ENCODE measurements at regions not wholly inside any gene's neighbourhood (a gene's known extent, or its start where the extent isn't known, plus 50 kb on each side); places are given as distances from the start of the nearest gene placed in this dataset.

DNA sequence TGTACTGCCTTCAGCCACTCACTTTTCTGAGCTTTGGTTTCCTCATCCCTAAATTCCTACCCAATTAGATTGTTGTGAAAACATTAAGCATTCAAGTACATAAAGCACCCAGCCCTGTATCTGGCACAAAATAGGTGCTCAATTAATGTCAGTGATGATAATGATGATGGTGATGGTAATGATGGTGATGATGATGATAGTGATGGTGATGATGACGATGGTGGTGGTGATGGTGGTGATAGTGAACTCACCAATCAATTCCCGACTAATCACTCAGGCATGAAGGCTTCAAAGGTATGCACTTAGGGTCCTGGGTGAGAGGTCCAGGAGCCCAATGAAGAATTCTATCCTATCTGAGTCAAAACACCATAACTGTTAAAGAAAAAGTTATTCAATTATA is 383.5 kb downstream of the MATN1 start:
- TF ChIP-seq, protein P1, sequence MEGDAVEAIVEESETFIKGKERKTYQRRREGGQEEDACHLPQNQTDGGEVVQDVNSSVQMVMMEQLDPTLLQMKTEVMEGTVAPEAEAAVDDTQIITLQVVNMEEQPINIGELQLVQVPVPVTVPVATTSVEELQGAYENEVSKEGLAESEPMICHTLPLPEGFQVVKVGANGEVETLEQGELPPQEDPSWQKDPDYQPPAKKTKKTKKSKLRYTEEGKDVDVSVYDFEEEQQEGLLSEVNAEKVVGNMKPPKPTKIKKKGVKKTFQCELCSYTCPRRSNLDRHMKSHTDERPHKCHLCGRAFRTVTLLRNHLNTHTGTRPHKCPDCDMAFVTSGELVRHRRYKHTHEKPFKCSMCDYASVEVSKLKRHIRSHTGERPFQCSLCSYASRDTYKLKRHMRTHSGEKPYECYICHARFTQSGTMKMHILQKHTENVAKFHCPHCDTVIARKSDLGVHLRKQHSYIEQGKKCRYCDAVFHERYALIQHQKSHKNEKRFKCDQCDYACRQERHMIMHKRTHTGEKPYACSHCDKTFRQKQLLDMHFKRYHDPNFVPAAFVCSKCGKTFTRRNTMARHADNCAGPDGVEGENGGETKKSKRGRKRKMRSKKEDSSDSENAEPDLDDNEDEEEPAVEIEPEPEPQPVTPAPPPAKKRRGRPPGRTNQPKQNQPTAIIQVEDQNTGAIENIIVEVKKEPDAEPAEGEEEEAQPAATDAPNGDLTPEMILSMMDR (IDR thresholded peaks at IDR 0.05; ENCODE audit: low read depth, low read length): no peak
- H3K4me3 ChIP-seq (ENCODE audit: low read depth, low read length): no peak overlapping the region

DNA sequence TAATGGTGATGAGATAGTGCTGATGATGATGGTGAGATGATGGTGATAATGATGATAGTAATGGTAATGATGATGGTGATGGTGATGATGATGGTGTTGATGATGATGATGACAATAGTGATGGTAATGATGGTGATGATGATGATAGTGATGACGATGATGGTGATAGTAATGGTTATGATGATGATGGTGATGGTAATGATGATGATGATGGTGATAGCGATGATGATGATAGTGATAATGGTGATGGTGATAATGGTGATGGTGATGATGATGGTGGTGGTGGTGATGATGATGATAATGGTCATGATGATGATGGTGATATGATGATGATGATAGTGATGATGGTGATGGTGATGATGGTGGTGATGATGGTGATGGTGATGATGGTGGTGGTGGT is 384.6 kb downstream of the MATN1 start:
- H3K4me3 ChIP-seq (ENCODE audit: low read depth, low read length): no peak overlapping the region
- TF ChIP-seq, protein P1 (IDR thresholded peaks at IDR 0.05; ENCODE audit: low read depth, low read length): no peak

DNA sequence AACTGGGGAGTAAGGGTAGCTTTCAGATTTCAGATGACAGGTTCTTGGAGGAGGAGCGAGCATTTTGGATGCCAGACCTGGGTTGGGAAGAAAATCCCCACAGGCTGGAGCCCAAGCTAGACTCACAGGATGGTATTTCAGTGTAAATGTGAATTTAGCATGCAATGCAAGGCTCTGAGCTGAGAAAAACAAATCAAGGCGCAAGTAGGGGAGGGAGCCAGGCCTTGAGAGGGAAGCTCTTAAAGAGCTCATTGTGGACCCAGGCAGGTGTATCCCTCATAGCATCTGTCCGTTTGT is 386.1 kb downstream of the MATN1 start:
- H3K4me3 ChIP-seq (ENCODE audit: low read depth, low read length): no peak overlapping the region
- TF ChIP-seq, protein P1 (IDR thresholded peaks at IDR 0.05; ENCODE audit: low read depth, low read length): no peak

DNA sequence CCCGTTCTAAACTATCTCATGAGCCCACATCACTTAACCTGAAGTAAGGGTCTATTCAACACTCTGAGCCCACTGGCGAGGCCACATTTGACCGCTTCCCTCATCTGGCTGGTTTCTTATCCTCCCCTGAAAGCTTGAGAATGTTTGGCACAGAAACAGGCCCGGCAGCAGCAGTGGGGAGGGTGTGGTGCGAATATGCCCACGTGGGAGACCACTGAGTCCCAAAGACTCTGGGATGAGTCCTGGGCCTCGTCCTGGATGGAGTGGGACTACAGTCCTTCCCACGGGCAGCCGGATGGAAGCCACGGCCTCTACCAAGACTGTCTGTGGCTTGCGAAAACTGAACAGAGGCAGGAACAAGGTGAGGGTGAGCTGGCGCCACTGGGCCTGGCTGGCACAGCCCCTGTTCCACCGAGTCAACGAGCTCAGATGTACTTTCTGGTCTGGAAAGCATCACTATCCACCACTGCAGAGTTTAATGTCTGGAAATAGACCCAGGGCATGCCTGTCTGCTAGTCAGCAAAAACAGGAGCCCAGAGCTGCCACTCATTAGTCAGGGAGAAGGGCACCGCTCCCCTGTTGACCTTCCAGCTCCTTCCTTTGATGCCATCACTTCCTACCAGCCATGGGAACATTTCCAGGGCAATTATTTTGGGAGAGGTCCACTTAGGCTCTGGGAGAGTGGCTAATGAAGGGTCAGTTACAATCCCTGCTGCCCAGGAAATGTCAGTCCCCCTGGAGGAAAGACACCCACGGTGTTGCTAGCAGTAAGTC is 386.6 kb downstream of the MATN1 start:
- H3K4me3 ChIP-seq (ENCODE audit: low read depth, low read length): no peak overlapping the region
- TF ChIP-seq, protein P1 (IDR thresholded peaks at IDR 0.05; ENCODE audit: low read depth, low read length): no peak

DNA sequence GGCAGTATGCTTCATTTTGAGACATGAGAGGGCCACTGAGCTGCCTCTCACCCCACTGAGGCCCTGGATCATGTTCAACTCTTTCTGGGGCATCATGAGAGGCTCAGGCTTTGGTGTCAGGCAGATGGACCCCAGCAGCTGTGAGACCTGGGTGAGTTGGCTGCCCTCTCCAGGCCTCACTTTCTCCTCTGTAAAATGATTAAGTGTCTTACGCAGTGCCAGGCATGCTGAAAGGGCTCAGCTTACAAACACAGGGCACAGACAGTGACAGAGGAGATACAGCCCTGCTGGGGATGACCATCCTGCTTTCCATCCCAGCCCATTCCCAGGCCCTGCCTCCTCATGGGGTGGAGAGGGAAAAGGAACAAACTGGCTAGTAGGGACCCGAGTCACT is 387.4 kb downstream of the MATN1 start:
- TF ChIP-seq, protein P1 (IDR thresholded peaks at IDR 0.05; ENCODE audit: low read depth, low read length): no peak
- no peak overlapping the region for H3K4me3 ChIP-seq (ENCODE audit: low read depth, low read length)

DNA sequence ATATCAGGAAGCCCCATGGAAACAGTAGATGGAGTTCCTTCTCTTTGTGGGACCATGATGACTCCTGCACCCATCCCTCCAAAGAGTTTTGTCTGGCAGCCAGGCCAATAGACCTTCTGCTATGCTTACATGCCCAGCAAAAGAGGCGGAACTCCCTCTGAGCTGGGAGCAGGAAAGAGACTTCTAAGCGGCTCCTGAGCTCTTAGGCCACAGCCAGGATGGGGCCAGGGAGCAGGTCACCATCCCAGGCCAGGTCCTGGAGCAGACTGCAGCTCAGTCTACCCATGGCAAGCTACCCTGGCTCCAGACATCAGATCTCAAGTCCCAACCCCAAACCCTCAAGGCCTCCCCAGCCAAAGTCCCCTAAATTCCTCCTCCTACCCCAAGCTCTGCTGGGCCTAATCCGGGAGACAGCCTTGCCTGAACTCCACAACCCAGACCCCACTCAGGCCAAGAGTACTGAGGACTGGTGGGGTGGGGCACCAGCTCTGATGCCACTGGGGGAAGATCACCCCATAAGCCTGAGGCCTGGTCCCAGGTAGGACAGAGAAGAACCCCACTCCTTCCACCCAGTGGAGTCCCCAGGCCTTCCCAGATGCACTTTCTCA is 387.9 kb downstream of the MATN1 start:
- H3K4me3 ChIP-seq (ENCODE audit: low read depth, low read length): no peak overlapping the region
- TF ChIP-seq, protein P1 (IDR thresholded peaks at IDR 0.05; ENCODE audit: low read depth, low read length): no peak

DNA sequence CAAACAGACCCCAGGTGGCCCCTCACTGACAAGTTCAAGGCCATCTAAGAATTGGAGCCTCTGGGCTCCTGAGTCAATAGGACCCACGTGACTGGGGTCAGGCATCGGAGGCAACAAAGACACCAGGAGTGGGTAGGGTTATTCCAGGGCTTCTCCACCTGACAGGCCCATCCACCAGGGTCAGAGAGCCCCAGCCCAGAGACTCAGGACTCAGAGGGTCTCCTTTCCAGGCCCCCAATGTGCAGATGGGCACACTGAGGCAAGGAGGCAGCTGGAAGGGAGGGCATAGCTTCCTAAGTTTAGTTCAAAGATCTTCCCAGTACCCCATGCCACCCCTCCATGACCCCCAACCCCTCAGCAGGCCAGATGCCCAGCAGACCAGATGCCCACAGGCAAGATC is 388.6 kb downstream of the MATN1 start:
- TF ChIP-seq, protein P1 (IDR thresholded peaks at IDR 0.05; ENCODE audit: low read depth, low read length): no peak
- no peak overlapping the region for H3K4me3 ChIP-seq (ENCODE audit: low read depth, low read length)

Measured in WI38 (cell line).